HCT116 (cell line): ENCODE measurements at regions not wholly inside any gene's neighbourhood (a gene's known extent, or its start where the extent isn't known, plus 50 kb on each side); places are given as distances from the start of the nearest gene placed in this dataset.

ENCODE experiments used
- CBX3 ChIP-seq: IDR thresholded peaks from 2 replicates; pipeline ENCODE4 v1.6.1; 2012; ENCODE audit warnings: low read depth
- CEBPB ChIP-seq: IDR thresholded peaks from 2 replicates; pipeline ENCODE4 v1.6.1; 2012; ENCODE audit warnings: low read depth
- CTCF ChIP-seq, 3 experiments: fragments of 200-600 bp in 1 of 3; sonication (generic) in 1 of 3; IDR thresholded peaks in 2 of 3; conservative IDR thresholded peaks in 1 of 3; 2 replicates each; pipeline ENCODE4 v1.5.1; 2012 to 2017; ENCODE audit warnings: low read depth in 2 of 3, low read length in 2 of 3, antibody characterized with exemption in 1 of 3, borderline replicate concordance in 1 of 3, control low read depth in 1 of 3, mild to moderate bottlenecking in 1 of 3, mixed read lengths in 1 of 3, mixed run types in 1 of 3, moderate library complexity in 1 of 3; ENCODE audit not compliant: insufficient read depth in 1 of 3
- EGR1 ChIP-seq: IDR thresholded peaks from 2 replicates; pipeline ENCODE4 v1.6.1; 2012; ENCODE audit warnings: low read depth
- EZH2 ChIP-seq: fragments of 200-600 bp; sonication (generic); IDR thresholded peaks from 2 replicates; pipeline ENCODE4 v1.6.1; 2017; ENCODE audit warnings: antibody characterized with exemption, mixed run types
- EZH2phosphoT487 ChIP-seq: fragments of 200-600 bp; IDR thresholded peaks from 2 replicates; pipeline ENCODE4 v1.6.1; 2018; ENCODE audit warnings: antibody characterized with exemption, borderline replicate concordance
- JUND ChIP-seq: IDR thresholded peaks from 2 replicates; pipeline ENCODE4 v1.6.1; 2012
- POLR2A ChIP-seq: IDR thresholded peaks from 2 replicates; pipeline ENCODE4 v1.7.0; 2011; ENCODE audit warnings: borderline replicate concordance; ENCODE audit not compliant: insufficient read depth, insufficient read length; ENCODE audit errors: extremely low read depth
- POLR2AphosphoS5 ChIP-seq: IDR thresholded peaks from 2 replicates; pipeline ENCODE4 v1.6.1; 2011; ENCODE audit warnings: mild to moderate bottlenecking, low read depth, low read length, moderate library complexity
- SIN3A ChIP-seq: IDR thresholded peaks from 2 replicates; pipeline ENCODE4 v1.6.1; 2012; ENCODE audit warnings: low read depth
- SRF ChIP-seq: IDR thresholded peaks from 2 replicates; pipeline ENCODE4 v1.6.1; 2012; ENCODE audit warnings: low read depth
- ZFX ChIP-seq: fragments of 450-650 bp; IDR thresholded peaks from 2 replicates; pipeline ENCODE4 v1.6.1; 2017
- ZNF274 ChIP-seq: fragments of 200-500 bp; sonication (Bioruptor generic); IDR thresholded peaks from 2 replicates; pipeline ENCODE4 v1.6.1; 2014; ENCODE audit warnings: mild to moderate bottlenecking, low read depth, low read length, inconsistent platforms
- TF ChIP-seq, protein P1 (sequence below): IDR thresholded peaks from 2 replicates; pipeline ENCODE4 v1.6.1; 2012

- TF ChIP-seq CTCF (IDR thresholded peaks at IDR 0.05 in 2 of 3, conservative IDR thresholded peaks at IDR 0.05 in 1 of 3; ENCODE audit: borderline replicate concordance in 1 of 3, insufficient read depth in 1 of 3, low read depth in 2 of 3, low read length in 2 of 3) (no peak), POLR2AphosphoS5 (no peak), SIN3A (no peak), POLR2A (no peak), CEBPB (no peak), JUND (no peak), EGR1 (no peak), ZFX (no peak), CBX3 (no peak), EZH2phosphoT487 (no peak), ZNF274 (no peak), EZH2 (no peak), SRF (no peak)
- TF ChIP-seq, protein P1, sequence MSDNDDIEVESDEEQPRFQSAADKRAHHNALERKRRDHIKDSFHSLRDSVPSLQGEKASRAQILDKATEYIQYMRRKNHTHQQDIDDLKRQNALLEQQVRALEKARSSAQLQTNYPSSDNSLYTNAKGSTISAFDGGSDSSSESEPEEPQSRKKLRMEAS, result no peak
Measured at GRCh38 chr20:39227416-39227815, 265.3 kb downstream of the DHX35 start.
